IPS-18c (cell line): ENCODE measurements at regions not wholly inside any gene's neighbourhood (a gene's known extent, or its start where the extent isn't known, plus 50 kb on each side); places are given as distances from the start of the nearest gene placed in this dataset.
"Not testable (repeated sequence)": the region's sequence is repeated elsewhere in the genome, so short reads cannot be mapped to it uniquely, and the experiment has no call there.

Experiments used
- H3K4me3 ChIP-seq: 2 replicates; pipeline ENCODE4 v1.7.0; 2013; ENCODE audit warnings: low read depth, mild to moderate bottlenecking, low read length, moderate library complexity; ENCODE audit not compliant: insufficient read depth
- H3K9me3 ChIP-seq: one replicate; pipeline ENCODE4 v1.6.1; 2013; ENCODE audit warnings: mild to moderate bottlenecking, low read length, moderate library complexity; ENCODE audit not compliant: control insufficient read depth, insufficient read depth

GRCh38 chr18:51301376-51301775 lies 103.9 kb upstream of the MEX3C start:
- Histone ChIP-seq H3K4me3 (no peak overlapping the region), H3K9me3 (no peaks in the 10 kb centered on the region)

DNA sequence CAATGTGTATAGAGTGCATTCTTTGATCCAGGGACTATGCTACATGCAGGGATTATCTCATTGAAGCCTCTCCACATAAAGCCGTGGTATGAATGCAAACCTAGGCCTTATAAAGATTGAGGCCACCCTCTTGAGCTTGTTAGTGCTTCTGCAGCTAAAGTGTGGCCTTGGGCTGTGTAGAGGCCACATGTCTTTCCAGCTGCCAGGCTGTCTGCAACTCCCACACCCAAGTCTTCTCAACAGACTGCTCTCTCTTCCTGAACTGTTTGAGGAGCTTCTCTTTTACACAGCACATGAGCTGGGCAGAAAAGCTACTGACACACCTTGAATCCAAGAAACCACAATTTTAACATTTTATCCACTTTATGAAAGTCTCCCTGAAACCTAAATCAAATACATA lies 119.2 kb upstream of the MEX3C start:
- Histone ChIP-seq H3K9me3 (no peaks in the 10 kb centered on the region), H3K4me3 (no peak overlapping the region)

GRCh38 chr18:51321696-51322095 lies 124.2 kb upstream of the MEX3C start:
- no peak overlapping the region for H3K4me3 ChIP-seq
- no peaks in the 10 kb centered on the region for H3K9me3 ChIP-seq

DNA sequence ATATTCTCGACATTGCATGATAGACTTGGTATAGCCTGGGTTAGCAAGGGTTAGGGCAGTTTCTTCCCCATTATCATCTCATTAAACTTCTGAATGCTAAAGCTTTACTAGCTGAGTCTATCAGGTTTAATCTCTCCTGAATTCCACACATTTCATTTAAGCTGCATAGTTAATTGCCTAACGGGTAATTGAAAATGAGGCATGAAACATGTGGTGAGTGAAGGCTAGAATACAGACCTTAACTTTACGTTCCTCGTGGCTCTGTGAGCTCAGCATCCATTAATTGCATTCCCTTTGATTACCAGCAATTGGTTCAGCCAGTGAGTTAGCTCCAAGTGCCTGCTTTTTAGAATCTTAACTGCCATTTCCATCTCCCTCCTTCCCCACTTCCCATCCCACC lies 126.5 kb upstream of the MEX3C start:
- H3K4me3 ChIP-seq: no peak overlapping the region
- no peaks in the 10 kb centered on the region for H3K9me3 ChIP-seq

GRCh38 chr18:51330148-51330547 lies 132.7 kb upstream of the MEX3C start:
- Histone ChIP-seq H3K4me3 (no peak overlapping the region), H3K9me3 (no peaks in the 10 kb centered on the region)

DNA sequence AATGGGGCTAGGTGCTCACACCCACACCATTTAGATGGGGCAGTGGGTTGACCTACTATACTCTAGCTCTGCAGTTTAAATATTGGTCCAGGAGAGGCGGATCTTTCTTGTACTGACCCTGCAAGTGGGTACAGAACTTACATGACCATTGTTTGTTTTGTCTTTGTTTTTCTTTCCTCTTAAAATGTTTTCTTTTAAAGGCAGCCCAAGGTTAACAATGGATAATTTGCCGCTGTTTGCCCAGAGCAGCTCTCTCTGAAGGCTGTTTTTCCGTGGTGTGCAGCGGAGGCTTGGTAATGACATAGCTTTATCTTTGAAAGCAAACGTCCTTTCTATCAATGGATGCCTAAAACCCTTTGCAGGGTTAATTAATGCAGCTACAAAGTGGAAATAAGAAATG lies 133.3 kb upstream of the MEX3C start:
- Histone ChIP-seq H3K9me3 (no peaks in the 10 kb centered on the region), H3K4me3 (no peak overlapping the region)

DNA sequence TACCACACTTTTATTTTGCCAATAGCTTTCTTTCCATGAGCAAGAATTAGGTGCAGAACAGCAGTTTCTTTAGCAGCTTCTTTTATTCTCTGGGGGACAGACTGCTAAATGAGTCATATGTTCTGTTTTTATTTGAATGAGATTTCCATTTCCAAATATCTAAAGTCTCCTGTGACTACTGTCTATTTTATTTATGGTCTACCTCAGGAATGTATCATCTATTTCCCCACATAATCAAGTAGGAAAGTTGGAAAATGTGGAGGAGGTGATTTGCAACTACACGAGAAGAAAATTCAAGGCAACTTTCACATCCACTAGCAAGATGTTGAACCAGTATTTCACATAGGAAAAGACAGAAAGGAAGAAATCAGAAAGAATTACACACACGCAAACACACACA lies 139.9 kb upstream of the MEX3C start:
- Histone ChIP-seq H3K9me3 (no peaks in the 10 kb centered on the region), H3K4me3 (no peak overlapping the region)

GRCh38 chr18:51339856-51340255 lies 142.4 kb upstream of the MEX3C start:
- H3K4me3 ChIP-seq: no peak overlapping the region
- no peaks in the 10 kb centered on the region for H3K9me3 ChIP-seq

- Histone ChIP-seq H3K4me3 (no peak overlapping the region), H3K9me3 (no peaks in the 10 kb centered on the region)
Observed at GRCh38 chr18:51340332-51340731, 142.9 kb upstream of the MEX3C start.

DNA sequence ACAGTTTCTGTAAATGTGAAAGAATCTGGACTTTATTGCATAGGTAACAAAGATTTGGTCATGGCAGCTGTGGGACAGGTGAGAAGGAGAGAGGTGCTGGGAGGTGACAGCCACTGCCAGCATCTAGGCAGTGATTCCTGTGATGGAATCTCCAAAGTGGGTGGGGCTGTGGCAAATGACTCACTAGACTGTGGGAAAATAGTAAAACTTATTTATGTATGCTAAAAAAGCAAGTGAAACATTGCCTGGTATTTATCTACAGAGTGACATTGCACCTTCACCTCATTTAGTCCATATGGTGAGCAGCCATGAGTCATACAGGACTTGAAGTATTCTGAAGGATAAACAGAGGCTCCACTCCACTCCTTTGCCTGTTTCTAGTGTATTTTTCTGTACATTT lies 145.3 kb upstream of the MEX3C start:
- no peaks in the 10 kb centered on the region for H3K9me3 ChIP-seq
- no peak overlapping the region for H3K4me3 ChIP-seq

DNA sequence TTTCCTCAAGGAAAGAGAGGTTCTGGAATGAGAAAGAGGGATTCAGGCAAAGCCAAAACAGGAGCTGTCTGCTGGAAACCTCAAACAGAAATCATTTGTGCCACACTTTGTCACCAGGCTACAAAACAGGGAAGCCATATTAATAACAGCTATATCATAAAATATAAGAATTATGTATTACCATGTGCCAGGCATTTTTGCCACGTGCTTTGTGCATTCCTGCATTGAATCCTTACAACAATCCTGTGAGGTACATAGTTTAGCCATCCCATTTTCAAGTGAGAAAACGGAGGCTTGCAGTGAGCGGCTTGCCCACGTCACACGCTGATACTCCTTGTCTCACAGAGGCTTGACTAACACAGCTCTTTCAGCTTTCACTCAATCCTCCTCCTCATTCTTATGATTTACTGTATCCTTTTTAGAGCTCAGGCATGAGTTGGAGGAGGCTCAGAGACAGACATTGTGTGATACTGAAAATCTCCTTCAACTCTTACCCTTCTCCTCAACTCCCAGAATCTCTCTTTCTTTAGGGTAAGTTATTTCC lies 148.4 kb upstream of the MEX3C start:
- Histone ChIP-seq H3K9me3 (no peaks in the 10 kb centered on the region), H3K4me3 (no peak overlapping the region)

DNA sequence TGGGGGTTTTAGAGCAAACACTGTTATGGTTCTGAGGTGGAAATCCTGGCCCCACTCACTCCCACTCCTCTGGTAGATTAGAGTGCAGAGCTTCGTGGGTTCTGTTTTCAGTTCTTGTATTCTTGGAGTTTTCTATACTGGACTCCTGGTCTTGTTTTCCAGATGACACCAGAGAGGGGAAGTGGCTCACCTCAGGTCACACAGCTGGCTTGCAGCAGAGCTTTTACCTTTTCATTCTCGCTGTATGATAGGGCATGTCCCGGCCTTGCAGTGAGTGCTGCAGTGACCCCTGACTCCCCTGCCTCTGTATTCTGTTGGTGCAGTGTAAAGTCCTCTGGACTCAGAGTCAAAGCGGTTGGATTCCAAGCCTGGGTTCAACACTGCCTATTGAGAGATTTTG lies 148.9 kb upstream of the MEX3C start:
- no peak overlapping the region for H3K4me3 ChIP-seq
- no peaks in the 10 kb centered on the region for H3K9me3 ChIP-seq

- Histone ChIP-seq H3K4me3 (no peak overlapping the region), H3K9me3 (no peaks in the 10 kb centered on the region)
Observed at GRCh38 chr18:51350081-51350480, 152.6 kb upstream of the MEX3C start.

- Histone ChIP-seq H3K9me3 (no peaks in the 10 kb centered on the region), H3K4me3 (no peak overlapping the region)
Observed at GRCh38 chr18:51355841-51356240, 158.4 kb upstream of the MEX3C start.

- not testable (repeated sequence) for H3K9me3 ChIP-seq
Observed at GRCh38 chr18:51360301-51360700, 162.8 kb upstream of the MEX3C start.

GRCh38 chr18:51361130-51361860 lies 163.8 kb upstream of the MEX3C start:
- H3K9me3 ChIP-seq: no peaks in the 10 kb centered on the region
- H3K4me3 ChIP-seq: no peak overlapping the region

More at GRCh38 chr18:51360301-51360700, 162.8 kb upstream of the MEX3C start:
- H3K4me3 ChIP-seq: not testable (repeated sequence)

- Histone ChIP-seq H3K9me3 (no peaks in the 10 kb centered on the region), H3K4me3 (no peak overlapping the region)
Observed at GRCh38 chr18:51363384-51363783, 165.9 kb upstream of the MEX3C start.

DNA sequence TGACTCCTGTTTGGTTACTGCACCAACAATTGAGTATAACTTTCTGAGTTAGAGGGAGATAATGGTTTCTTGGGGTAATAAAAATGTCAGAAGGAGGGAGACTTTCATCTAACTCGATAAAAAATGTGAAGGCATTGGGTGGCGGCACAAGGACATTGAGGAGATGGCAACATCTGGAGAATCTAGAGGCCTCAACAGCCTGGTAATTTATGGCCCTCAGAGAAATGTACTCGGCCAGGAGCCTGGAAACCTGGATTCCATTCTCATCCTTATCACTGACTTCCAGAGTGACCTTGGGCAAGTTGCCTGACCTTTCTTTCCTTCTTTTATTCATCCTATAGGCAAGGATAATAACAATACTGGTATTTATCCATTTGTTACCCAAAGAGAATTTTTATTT lies 173.5 kb upstream of the MEX3C start:
- H3K4me3 ChIP-seq: no peak overlapping the region
- H3K9me3 ChIP-seq: no peaks in the 10 kb centered on the region

DNA sequence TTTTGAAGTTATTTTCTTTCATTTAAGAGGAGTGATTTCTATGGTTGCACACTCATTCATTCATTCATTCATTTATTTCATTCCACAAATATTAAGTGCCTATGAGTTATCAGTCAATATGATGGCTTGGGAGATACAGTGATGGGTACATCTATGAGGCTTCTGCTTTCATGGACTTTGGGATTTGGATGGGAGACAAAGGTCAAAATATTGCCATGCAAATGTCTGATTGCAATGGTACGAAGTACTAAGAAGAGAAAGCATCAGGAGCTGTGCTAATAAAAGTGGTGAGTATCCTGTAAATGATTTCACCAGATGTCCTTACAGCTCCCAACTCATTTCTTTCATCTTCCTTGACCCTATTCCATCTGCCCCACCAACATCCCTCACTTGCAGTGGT lies 174.4 kb upstream of the MEX3C start:
- Histone ChIP-seq H3K9me3 (no peaks in the 10 kb centered on the region), H3K4me3 (no peak overlapping the region)
